ENCODE measurements at regions not wholly inside any gene's neighbourhood (a gene's known extent, or its start where the extent isn't known, plus 50 kb on each side); places are given as distances from the start of the nearest gene placed in this dataset.
A peak's percentile ranks its signal among the peaks of the same experiment; 100 is the strongest.
"Not testable (repeated sequence)": the region's sequence is repeated elsewhere in the genome, so short reads cannot be mapped to it uniquely, and the experiment has no call there.

DNA sequence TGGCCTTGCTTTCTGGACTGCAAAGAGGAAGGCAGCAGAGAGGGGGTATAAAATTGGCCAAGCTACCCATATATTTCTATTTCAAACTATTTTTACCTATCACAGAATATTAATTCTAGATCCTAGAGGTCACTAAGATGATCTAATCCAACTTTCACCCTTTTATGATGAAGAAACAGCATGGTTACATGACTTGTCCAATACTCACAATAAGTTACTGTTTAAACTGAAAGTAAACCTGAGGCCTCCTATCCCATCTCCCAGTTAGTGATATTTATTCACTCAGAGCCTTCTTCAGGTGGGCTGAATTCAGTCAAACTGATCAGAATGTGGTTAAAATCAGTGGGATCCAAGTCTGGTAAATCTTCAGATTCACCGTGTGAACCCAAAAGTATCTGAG lies 1345.1 kb downstream of the XPNPEP1 start:
- no peak for ATAC-seq

DNA sequence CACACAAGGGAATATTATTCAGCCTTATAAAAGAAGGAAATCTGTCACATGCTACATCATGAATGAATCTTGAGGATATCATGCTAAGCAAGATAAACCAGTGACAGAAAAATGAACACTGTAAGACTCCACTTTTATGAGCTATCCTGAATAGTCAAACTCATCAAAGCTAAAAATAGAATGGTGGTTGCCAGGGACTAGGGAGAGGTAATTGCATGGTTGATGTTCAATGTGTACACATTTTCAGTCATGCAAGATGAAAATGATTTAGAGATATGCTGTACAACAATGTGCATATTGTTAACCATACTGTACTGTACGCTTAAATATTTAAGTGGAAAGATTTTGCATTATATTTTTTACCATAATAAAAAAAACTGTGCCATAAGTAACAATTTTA lies 1349.1 kb downstream of the XPNPEP1 start:
- no peak for ATAC-seq

DNA sequence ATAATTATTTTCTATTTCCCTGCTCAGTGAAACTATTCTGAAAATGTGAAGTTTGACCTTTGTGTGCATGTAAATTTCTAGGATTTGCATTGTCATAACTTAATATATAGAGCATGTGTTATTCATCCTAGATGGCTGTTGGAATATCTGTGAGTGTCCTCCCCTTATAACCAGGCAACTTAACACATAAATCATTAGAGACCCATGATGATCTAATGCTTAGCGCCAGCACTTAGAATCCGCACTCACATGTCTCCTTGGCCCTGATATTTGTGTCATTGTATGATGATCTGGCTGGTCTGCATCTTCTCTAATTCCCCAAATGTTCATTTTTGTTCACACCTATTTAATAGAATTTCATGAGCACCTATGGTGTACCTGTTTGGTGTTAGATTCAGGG lies 1354.5 kb downstream of the XPNPEP1 start:
- no peak for ATAC-seq

DNA sequence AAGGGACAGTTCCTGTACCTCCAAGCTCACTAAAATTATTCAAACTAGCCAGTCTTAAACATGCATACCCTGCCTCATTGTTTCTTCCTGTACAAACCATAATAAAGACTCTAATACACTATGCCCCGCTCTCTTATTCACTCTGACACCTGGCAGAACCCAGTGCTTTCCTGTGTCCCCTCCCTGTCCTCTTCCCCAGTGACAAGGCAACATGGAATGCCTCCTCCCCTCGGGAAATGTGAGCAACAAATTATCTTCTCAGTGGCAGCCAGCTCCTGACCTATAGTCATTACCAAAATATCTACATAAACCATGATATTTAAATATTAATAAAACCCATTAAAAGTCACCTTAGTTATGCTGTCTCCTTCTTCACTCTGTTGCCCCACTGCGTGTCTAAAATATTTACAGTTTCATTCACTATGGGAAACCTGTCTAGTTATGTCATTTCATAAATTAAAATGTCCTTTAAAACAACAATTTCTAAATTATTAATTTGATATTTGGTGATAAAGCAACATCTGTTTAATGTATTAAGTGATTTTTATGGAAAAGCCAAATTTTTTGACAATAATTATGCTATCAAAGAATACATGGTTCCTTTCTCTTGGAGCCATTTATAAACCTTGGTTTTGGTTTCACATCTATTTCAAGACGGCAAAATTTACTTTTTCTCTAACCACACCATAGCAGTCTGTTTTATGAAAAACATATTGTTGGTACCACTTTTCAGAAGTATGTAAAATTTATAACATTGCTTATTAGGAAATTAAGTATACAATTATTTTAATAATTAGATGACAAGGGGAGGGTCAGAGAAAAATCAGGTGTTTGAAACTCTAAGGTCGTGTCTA lies 1355.2 kb downstream of the XPNPEP1 start:
- no peak for ATAC-seq

DNA sequence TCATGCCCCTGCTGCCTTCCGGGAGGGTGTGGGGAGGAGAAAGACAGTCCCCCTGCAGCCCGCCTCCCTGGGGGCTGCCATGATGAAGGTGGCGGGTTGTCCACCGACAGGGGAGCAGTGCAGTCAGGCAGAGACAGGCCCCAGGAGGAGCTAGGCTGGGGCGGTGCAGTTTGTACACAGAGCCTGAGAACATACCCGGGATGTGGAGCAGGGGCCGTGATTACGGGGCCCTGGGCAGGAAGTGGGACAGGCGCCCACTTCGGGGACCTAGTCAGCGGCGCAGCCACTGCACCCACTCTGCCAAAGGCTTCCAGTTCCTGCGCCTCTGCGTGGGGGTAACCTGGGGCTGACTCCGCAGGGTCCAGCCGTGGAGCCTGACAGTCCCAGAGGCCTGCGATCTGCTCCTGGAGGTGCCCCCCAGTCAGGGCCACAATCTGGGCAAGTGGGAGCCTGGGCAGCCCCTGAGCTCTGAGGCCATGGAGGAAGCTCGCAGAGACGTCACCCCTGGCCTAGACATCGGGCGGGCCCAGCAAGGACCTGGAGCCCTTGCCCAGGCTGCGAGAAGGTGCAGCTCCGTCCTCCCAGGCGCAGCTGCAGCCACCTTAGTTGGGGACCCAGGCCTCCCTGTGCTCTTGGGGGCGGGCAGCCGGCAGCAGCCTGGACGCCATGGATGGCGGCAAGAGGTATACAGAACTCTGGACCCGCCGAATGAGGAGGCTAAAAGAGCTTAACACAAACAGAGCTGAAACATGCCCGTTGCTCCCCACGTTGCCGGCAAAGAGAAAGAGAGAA lies 1356.8 kb downstream of the XPNPEP1 start:
- peak in 1 of 2 donors; percentile 6 for ATAC-seq

DNA sequence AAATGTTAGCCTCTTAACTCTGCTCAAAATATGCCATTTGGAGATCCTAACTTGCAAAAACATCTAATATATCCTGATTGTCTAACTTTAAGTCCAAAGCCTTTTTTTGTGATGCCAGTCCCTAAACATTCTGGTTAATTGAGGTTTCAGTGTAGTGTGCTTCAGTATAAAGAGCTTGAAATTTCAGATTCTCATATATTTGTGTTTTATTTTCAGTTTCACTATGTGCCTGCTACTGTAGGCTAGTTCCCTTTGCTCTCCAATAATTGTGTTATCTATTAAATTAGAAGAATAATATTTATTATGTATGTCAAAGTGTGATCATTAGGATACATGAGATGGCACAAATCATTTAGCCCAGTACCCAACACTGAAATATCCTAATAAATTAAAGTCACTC lies 1361.2 kb downstream of the XPNPEP1 start:
- no peak for ATAC-seq

DNA sequence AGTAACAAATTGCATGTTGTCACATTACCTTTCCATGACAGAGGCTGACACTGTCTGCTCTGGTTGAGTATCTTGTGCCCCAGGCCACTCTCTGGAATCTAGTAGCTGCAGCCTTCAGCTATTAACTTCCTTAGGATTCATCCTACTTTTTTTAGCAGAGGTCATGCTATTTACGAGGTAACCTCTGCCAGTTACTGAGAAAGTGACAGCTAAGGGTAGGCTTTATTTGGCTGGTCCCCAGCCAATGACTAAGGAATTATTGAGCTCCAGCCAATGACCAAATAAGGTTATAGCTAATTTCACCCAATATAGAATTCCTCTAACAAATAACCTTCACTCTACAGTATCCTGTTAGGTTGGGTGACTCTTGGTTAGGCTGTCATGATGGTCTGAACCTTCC lies 1361.7 kb downstream of the XPNPEP1 start:
- no peak for ATAC-seq

DNA sequence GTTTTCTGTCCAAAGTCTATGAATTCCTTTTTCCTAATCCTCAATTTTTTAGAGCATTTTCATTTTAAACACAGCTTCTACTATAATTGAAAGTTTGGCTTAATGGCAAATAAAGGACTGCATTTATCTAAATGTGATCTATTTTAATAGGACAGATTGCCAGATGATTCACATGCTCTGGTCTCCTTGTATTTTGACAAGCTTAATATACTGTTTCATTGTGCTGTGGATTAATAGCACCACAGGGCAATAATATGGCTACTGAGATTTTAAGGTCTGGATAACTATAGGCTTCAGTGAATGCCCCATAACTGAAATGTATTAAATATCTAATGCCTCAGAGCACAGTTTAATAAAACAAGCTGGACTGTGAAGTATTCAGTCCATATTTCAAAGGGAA lies 1362.8 kb downstream of the XPNPEP1 start:
- no peak for ATAC-seq

DNA sequence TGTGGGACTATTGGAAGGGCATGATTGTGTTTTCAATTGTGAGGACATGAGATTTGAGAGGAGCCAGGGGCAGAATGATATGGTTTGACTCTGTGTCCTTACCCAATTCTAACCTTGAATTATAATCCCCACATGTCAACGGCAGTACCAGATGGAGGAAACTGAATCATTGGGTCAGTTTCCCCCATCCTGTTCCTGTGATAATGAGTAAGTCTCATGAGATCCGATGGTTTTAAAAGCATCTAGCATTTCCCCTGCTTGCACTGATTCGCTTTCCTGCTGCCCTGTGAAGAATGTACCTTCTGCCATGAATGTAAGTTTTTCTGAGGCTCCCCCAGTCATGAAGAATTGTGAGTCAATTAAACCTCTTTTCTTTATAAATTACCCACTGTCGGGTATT lies 1367.1 kb downstream of the XPNPEP1 start:
- no peak for ATAC-seq

DNA sequence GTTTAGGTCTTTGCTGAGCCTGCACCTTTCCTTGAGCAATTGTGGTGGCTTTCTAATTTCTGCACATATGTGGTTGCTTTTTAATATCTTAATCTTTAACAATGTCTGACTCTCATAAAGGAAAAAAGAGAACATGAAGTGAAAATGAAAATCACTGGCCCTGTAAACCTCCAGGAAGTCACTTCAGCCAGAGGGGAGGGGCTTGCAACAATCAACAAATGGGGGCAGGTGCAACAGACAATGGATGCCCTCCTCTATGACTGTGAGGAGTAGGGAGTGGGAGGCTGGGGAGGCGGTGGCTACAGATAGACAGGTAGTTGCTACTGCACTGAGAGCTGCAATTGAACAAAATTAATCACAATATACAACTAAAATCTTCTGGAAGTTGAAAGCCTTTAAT lies 1377.4 kb downstream of the XPNPEP1 start:
- no peak for ATAC-seq

DNA sequence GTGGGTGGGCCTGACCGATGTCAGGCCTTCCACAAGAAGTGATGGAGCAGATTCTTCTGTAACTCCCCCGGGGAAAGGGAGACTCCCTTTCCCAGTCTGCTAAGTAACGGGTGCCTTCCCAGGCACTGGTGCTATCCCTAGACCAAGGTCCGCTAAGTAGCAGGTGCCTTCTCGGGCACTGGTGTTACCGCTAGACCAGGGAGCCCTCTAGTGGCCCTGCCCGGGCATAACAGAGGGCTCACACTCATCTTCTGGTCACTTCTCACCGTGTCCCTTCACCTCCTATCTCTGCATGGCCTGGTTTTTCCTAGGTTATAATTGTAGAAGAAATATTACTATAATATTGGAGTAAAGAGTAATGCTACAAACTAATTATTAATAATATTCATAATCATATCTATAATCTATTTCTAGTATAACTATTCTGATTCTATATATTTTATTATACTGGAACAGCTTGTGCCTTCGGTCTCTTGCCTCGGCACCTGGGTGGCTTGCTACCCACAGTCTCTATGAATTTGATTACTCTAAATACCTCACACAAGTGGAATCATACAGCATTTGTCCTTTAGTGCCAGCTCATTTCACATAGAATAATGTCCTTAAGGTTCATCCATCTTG lies 1378.7 kb downstream of the XPNPEP1 start:
- no peak for ATAC-seq

DNA sequence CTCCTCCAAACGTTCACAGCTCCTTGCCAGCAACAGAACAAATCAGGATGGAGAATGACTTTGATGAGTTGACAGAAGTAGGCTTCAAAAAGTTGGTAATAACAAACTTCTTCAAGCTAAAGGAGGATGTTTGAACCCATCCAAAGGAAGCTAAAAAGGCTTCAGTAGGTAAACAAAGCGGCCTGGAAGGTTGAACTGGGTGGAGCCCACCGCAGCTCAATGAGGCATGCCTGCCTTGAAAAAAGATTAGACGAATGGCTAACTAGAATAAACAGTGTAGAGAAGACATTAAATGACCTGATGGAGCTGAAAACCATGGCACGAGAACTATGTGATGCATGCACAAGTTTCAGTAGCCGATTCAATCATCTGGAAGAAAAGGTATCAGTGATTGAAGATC lies 1369.0 kb upstream of the SORCS1 start:
- not testable (repeated sequence) for ATAC-seq

DNA sequence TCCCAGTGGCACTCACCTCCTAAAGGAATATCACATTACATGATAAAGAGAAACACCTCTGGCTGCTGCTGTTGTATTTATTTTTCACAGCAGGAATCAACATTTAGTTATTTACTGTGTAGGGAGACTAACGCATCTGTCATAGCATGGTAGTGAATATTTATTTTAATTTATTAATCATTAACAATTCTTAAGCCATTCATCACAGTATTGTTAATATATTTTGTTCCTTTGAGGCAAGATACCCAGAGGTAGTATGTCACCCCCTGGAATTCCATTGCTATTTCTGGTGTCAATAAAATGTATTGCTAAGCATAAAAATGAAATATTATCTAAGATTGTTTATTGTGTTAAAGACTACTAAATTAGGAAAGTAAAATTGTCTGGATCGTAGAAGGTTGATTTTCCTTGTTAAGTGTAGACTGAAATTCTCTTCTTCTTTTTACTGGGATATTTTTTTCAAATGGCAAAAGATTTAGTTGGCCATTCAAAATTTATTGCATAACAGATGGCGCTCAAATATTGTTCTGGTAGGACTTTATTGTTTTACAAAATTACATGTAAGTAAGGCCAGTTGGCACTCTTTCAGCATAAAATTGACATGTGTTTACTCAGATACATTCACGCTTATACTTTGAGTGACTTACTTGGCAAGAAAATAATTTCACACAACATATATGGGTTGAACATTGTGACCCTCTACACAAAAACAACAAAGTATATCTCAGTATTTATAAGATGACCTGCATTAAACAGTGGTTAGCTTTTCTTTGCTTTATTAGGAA lies 1358.7 kb upstream of the SORCS1 start:
- no peak for ATAC-seq

DNA sequence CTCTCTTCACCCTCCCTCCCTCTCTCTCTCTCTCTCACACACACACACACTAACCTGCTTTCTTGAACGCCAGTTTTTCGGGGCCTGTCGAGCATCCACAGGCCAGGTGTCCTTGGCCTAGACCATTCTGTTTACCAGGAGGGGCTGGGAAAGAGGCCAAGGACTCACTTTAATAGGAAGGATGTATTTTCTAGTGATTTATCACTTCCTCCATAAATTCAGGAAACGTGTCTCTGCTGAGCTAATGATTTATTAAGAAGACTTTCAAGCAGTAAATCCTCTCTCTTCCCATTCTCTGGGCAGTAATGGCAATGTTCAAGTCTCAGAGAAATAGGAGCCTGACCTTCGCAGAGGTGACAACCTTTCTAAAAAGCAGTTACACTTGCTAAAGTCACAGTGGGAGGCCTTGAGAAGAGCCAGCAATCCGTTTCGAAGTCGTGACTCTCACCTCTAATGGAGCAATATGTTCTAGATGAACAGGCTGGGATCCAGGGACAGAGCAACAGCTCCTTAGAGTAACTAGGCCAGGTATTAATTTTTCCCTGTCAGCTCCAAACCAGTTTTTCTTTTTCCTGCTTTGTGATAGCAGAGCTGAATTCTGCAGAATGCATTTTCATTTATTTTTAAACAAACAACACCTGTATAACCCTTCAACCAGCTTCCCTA lies 1357.5 kb upstream of the SORCS1 start:
- no peak for ATAC-seq

DNA sequence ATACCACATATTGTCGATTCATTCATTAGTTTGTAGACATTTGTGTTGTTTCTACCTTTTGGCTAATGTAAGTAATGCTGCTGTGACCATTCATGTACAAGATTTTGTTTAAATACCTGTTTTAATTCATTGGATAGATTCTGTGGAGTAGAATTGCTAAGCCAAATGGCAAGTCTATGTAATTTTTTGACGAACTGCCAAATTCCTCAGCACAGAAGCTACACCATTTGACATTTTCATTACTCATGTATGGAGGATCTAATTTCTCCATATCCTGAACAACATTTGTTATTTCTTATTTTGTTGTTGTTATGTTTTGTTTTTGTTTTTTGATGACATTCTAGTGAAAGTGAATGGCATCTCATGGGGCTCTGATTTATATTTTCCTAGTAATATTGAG lies 1351.3 kb upstream of the SORCS1 start:
- no peak for ATAC-seq

DNA sequence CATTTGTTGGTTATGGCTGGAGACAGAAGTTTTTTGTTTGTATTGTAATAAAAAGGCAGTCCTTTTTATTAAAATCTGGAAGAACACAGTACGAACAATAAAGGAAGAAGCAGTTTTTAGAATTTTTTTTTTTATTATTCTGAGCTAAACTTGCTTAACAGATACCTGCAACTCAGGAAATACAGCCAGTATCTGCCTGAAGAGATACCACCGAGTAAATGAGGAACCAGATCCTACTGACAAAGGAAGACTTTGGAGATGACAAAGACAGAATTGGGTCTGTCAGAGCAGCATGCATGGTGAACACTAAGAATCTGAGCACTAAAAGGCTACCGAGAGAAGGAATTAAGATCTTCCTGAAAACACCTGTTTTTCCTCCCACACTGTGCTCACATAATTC lies 1335.9 kb upstream of the SORCS1 start:
- ATAC-seq: no peak

DNA sequence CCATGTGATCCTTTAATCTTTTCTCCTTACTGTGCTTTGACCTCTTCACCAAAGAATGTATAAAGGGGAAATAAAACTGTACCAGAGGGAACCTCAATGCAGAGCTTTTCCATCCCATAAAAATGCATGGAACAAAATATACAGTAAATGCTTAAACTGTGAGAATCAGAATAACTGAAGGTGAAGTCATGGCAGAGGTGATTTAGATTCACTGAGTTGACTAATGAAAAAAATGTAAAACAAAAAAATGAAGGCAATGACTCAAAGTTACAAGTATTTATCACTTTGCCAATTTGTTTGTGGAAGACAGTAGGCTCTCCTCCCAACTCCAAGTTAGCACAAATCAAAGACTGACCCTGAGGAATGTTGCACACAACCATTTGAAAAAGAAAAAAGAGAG lies 1331.6 kb upstream of the SORCS1 start:
- no peak for ATAC-seq

DNA sequence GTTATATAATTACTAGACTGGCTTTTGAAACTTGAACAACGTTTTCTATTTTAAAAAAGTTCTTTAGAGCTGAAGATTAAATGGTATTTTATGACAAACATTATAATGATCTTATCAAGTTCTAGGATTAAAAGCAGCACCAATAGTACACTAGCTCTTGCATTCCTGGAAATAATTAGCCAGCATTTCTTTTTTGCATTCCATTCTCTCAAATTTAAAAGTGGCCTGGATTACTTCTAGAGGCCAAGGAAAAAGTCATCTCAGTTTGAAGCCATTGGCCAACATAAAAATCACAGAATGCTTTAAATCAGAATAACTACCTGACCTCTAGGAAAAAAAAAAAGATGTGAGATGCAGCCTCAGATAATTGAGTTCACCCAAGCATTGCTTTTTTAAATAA lies 1326.4 kb upstream of the SORCS1 start:
- ATAC-seq: no peak

DNA sequence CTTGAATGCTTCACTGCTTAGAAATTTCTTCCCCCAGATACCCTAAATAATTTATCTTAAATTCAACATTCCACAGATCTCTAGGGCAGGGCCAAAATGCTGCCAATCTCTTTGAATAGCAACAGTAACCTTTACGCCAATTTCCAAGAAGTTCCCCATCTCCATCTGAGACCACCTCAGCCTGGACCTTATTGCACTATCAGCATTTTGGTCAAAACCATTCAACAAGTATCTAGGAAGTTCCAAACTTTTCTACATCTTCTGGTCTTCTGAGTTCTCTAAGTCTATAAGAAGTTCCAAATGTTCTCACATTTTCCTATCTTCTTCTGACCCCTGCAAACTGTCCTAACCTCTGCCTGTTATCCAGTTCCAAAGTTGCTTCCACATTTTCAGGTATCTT lies 1306.9 kb upstream of the SORCS1 start:
- no peak for ATAC-seq

DNA sequence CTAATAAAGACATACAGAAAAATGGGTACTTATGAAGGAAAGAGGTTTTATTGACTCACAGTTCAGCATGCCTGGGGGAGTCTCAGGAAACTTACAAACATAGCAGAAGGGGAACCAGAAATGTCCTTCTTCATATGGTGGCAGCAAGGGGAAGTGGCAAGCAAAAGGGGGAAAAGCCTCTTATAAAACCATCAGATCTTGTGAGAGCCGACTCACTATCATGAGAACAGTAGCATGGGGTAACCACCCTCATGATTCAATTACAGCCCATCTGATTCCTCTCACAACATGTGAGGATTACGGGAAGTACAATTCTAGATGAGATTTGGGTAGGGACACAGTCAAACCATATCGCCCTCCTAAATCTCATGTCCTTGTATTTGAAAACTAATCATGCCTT lies 1305.4 kb upstream of the SORCS1 start:
- ATAC-seq: no peak

DNA sequence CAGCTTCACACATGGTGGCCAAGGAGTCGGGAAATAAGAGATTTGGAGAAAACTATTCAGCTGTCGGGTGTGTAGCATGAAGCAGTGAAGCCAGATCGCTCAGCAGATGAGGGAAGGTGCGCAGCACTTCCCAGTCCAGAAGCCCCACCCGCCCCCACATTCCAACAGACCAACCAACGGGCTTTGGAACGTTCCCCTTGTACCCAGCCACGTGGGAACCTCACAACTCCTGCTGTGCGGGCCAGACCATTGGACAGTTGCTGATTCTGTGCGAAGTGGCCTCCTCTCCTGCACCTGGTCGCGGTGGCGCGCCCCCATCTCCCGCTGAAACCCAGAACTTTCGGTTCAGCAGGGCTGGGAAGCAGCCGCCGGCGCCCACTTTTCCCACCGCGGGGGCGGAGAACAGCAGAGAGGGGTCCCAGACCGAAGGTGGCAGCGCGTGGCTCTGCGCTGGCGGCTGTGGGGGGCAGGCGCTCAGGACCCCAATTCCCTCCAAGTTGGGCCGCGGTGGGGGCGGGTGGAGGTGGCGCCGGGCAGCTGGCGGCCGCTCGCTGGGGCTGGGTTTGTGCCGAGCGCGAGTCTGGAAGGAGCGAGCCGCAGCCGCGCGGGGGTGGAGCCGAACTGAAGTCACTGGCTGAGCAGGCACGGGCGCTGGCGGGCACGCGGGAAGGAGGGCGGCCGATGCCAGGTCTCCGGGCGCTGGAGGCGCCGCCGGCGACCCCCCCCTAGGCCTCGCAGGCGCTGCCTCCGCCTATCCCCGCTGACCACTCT lies 1301.5 kb upstream of the SORCS1 start:
- no peak for ATAC-seq

DNA sequence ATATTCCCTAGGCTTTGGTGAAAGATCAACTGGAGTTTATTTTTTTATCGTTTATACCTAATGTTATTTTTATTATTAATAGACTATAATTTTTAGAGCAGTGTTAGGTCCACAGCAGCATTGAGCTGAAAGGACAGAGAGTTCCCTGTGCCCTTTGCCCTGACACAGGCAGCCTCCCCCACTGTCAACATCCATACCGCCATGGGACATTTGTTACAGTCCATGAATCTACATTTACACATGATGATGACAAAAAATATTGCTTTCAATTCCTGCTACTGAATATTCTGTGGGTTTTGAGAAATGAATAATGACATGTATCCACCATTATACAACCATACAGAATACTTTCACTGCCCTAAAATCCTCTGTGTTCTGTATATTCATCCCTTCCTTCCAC lies 1297.5 kb upstream of the SORCS1 start:
- no peak for ATAC-seq
